Smooth muscle cell (in vitro differentiated cells): ENCODE measurements at regions not wholly inside any gene's neighbourhood (a gene's known extent, or its start where the extent isn't known, plus 50 kb on each side); places are given as distances from the start of the nearest gene placed in this dataset.

Experiments
- DNase-seq: peaks from one replicate; lab custom pipeline; 2025; ENCODE audit not compliant: unreplicated experiment; lab: John Stamatoyannopoulos, UW
- H2AFZ ChIP-seq: fragments of 200-600 bp; sonication (generic); 2 replicates; pipeline ENCODE4 v1.6.0; 2016; ENCODE audit warnings: antibody characterized with exemption, low read depth, mild to moderate bottlenecking
- H3F3A ChIP-seq: fragments of 200-600 bp; sonication (generic); 2 replicates; pipeline ENCODE4 v1.6.0; 2017; ENCODE audit warnings: antibody characterized with exemption, low read depth
- H3K27ac ChIP-seq: fragments of 200-600 bp; sonication (generic); 2 replicates; pipeline ENCODE4 v1.5.1; 2016; ENCODE audit warnings: low read depth, mild to moderate bottlenecking
- H3K27me3 ChIP-seq: fragments of 200-600 bp; sonication (generic); 2 replicates; pipeline ENCODE4 v1.6.1; 2016; ENCODE audit warnings: low read depth, mild to moderate bottlenecking
- H3K36me3 ChIP-seq: fragments of 200-600 bp; sonication (generic); 2 replicates; pipeline ENCODE4 v1.5.1; 2016; ENCODE audit warnings: low read depth
- H3K4me1 ChIP-seq: fragments of 200-600 bp; sonication (generic); 2 replicates; pipeline ENCODE4 v1.5.1; 2016; ENCODE audit warnings: low read depth
- H3K4me2 ChIP-seq: fragments of 200-600 bp; sonication (generic); 2 replicates; pipeline ENCODE4 v1.6.0; 2016; ENCODE audit warnings: mild to moderate bottlenecking
- H3K4me3 ChIP-seq: fragments of 200-600 bp; sonication (generic); 2 replicates; pipeline ENCODE4 v1.5.1; 2016; ENCODE audit warnings: mild to moderate bottlenecking
- H3K79me2 ChIP-seq: fragments of 200-600 bp; sonication (generic); 2 replicates; pipeline ENCODE4 v1.6.0; 2016; ENCODE audit warnings: low read depth, mild to moderate bottlenecking
- H3K9ac ChIP-seq: fragments of 200-600 bp; sonication (generic); 2 replicates; pipeline ENCODE4 v1.6.0; 2016; ENCODE audit warnings: low read depth
- H3K9me3 ChIP-seq: fragments of 200-600 bp; sonication (generic); replicated peaks from 2 replicates; pipeline ENCODE4 v1.5.1; 2016; ENCODE audit warnings: low read depth
- H4K20me1 ChIP-seq: fragments of 200-600 bp; sonication (generic); 2 replicates; pipeline ENCODE4 v1.6.0; 2016; ENCODE audit warnings: low read depth
- WGBS: methylation state at CpG from one replicate; pipeline ENCODE4 v1.1.7; 2016; ENCODE audit warnings: low lambda C conversion rate; 5-methylcytosine and 5-hydroxymethylcytosine counted together
- TF ChIP-seq, protein P1 (sequence below): fragments of 200-600 bp; sonication (generic); IDR thresholded peaks from 2 replicates; pipeline ENCODE4 v1.5.1; 2017; ENCODE audit warnings: borderline replicate concordance, mild to moderate bottlenecking, antibody characterized with exemption; ENCODE audit not compliant: insufficient read depth, poor library complexity, severe bottlenecking

- TF ChIP-seq, protein P1, sequence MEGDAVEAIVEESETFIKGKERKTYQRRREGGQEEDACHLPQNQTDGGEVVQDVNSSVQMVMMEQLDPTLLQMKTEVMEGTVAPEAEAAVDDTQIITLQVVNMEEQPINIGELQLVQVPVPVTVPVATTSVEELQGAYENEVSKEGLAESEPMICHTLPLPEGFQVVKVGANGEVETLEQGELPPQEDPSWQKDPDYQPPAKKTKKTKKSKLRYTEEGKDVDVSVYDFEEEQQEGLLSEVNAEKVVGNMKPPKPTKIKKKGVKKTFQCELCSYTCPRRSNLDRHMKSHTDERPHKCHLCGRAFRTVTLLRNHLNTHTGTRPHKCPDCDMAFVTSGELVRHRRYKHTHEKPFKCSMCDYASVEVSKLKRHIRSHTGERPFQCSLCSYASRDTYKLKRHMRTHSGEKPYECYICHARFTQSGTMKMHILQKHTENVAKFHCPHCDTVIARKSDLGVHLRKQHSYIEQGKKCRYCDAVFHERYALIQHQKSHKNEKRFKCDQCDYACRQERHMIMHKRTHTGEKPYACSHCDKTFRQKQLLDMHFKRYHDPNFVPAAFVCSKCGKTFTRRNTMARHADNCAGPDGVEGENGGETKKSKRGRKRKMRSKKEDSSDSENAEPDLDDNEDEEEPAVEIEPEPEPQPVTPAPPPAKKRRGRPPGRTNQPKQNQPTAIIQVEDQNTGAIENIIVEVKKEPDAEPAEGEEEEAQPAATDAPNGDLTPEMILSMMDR: no peak
- WGBS: 33% methylated on average over 3 of the region's 3 CpGs
- peak overlapping the region; percentile 60 for H3K27ac ChIP-seq
- no peaks in the 10 kb centered on the region for H3K27me3 ChIP-seq
- no peaks in the 10 kb centered on the region for H3K9me3 ChIP-seq
- H2AFZ ChIP-seq: peak overlapping the region; percentile 90
- H3K4me1 ChIP-seq: peaks cover 11% of the 10 kb centered on the region
- H3K36me3 ChIP-seq: no peaks in the 10 kb centered on the region
- H3F3A ChIP-seq: peaks cover 6% of the 10 kb centered on the region
- no peaks in the 10 kb centered on the region for H3K79me2 ChIP-seq
- H3K9ac ChIP-seq: no peak overlapping the region
- DNase-seq: no peak
- H4K20me1 ChIP-seq: no peaks in the 10 kb centered on the region
- peak overlapping the region; percentile 79 for H3K4me2 ChIP-seq
- no peak overlapping the region for H3K4me3 ChIP-seq
These were observed 493.5 kb upstream of the WWC1 start for GRCh38 chr5:167797933-167798332.

- peak overlapping the region; percentile 90 for H2AFZ ChIP-seq
- H4K20me1 ChIP-seq: no peaks in the 10 kb centered on the region
- WGBS: 41% methylated on average over 7 of the region's 7 CpGs
- H3K9me3 ChIP-seq: no peaks in the 10 kb centered on the region
- DNase-seq: no peak
- TF ChIP-seq, protein P1: no peak
- H3F3A ChIP-seq: peaks cover 6% of the 10 kb centered on the region
- no peaks in the 10 kb centered on the region for H3K79me2 ChIP-seq
- peaks cover 11% of the 10 kb centered on the region for H3K4me1 ChIP-seq
- peak overlapping the region; percentile 25 for H3K4me3 ChIP-seq
- H3K36me3 ChIP-seq: no peaks in the 10 kb centered on the region
- no peak overlapping the region for H3K9ac ChIP-seq
- H3K27me3 ChIP-seq: no peaks in the 10 kb centered on the region
- peak overlapping the region; percentile 60 for H3K27ac ChIP-seq
- peak overlapping the region; percentile 79 for H3K4me2 ChIP-seq
These were observed 493.0 kb upstream of the WWC1 start for GRCh38 chr5:167798448-167798847.

- 74% methylated on average over 4 of the region's 4 CpGs for WGBS
- Histone ChIP-seq H3K4me2 (no peak overlapping the region), H4K20me1 (no peaks in the 10 kb centered on the region), H3F3A (peaks cover 6% of the 10 kb centered on the region), H2AFZ (no peak overlapping the region), H3K79me2 (no peaks in the 10 kb centered on the region), H3K4me3 (no peak overlapping the region), H3K27me3 (no peaks in the 10 kb centered on the region), H3K27ac (no peak overlapping the region), H3K4me1 (peaks cover 11% of the 10 kb centered on the region), H3K9me3 (no peaks in the 10 kb centered on the region), H3K9ac (no peak overlapping the region), H3K36me3 (no peaks in the 10 kb centered on the region)
- no peak for DNase-seq
- TF ChIP-seq, protein P1: no peak
These were observed 491.0 kb upstream of the WWC1 start for GRCh38 chr5:167800427-167800826.

DNA sequence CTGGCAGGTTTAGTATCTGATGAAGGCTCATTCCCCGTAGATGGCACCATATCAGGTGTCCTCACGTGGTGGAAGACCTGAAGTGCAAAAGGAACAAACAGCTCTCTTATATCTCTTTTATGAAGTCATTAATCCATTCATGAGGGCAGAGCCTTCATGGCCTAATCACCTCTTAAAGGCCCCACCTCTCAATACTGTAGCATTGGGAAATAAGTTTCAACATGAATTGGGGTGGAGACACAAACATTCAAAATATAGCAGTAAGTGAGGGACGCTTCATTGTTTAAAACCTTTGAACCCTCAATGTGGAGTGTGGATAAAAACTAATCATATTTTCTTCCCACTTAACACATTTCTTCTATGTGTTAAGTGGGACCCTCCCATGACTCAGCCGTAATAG is 489.4 kb upstream of the WWC1 start:
- H3K4me1 ChIP-seq: peaks cover 11% of the 10 kb centered on the region
- TF ChIP-seq, protein P1: no peak
- peaks cover 6% of the 10 kb centered on the region for H3F3A ChIP-seq
- no peak overlapping the region for H3K9ac ChIP-seq
- H3K4me3 ChIP-seq: no peak overlapping the region
- H3K36me3 ChIP-seq: no peaks in the 10 kb centered on the region
- no peaks in the 10 kb centered on the region for H3K79me2 ChIP-seq
- H3K9me3 ChIP-seq: no peaks in the 10 kb centered on the region
- no peak overlapping the region for H2AFZ ChIP-seq
- no peak for DNase-seq
- no peak overlapping the region for H3K27ac ChIP-seq
- H4K20me1 ChIP-seq: no peaks in the 10 kb centered on the region
- H3K27me3 ChIP-seq: no peaks in the 10 kb centered on the region
- H3K4me2 ChIP-seq: no peak overlapping the region
- 92% methylated on average over 4 of the region's 4 CpGs for WGBS
